OCI-LY3 (cell line): ENCODE measurements at regions not wholly inside any gene's neighbourhood (a gene's known extent, or its start where the extent isn't known, plus 50 kb on each side); places are given as distances from the start of the nearest gene placed in this dataset.

Experiments
- H2AFZ ChIP-seq: fragments of 200-600, 300-600 bp; shearing (Covaris generic); 2 replicates; pipeline ENCODE4 v1.6.0; 2014; ENCODE audit warnings: antibody characterized with exemption, low read depth, low read length
- H3K27ac ChIP-seq: fragments of 200-600, 300-600 bp; sonication (generic); 2 replicates; pipeline ENCODE4 v1.5.1; 2014; ENCODE audit warnings: mild to moderate bottlenecking, low read length, moderate library complexity, mixed read lengths
- H3K27me3 ChIP-seq: fragments of 200-600, 300-600 bp; sonication (generic); 2 replicates; pipeline ENCODE4 v1.6.1; 2014; ENCODE audit warnings: low read depth, low read length, mixed read lengths
- H3K36me3 ChIP-seq: fragments of 200-600, 300-600 bp; sonication (generic); replicated peaks from 2 replicates; pipeline ENCODE3; 2014; ENCODE audit warnings: low read depth, low read length, mixed read lengths
- H3K4me1 ChIP-seq: fragments of 300-600, 200-600 bp; sonication (generic); 2 replicates; pipeline ENCODE4 v1.6.1; 2014; ENCODE audit warnings: low read length, mixed read lengths
- H3K4me2 ChIP-seq: fragments of 200-600, 300-600 bp; sonication (generic); 2 replicates; pipeline ENCODE4 v1.6.1; 2014; ENCODE audit warnings: low read length, mixed read lengths
- H3K4me3 ChIP-seq: fragments of 300-600, 200-600 bp; sonication (generic); 2 replicates; pipeline ENCODE4 v1.5.1; 2014; ENCODE audit warnings: antibody characterized with exemption, mild to moderate bottlenecking, low read length, moderate library complexity
- H3K79me2 ChIP-seq: fragments of 300-600, 200-600 bp; shearing (Covaris generic); 2 replicates; pipeline ENCODE4 v1.6.1; 2014; ENCODE audit warnings: mild to moderate bottlenecking, low read length, mixed read lengths
- H3K9ac ChIP-seq: fragments of 300-600, 200-600 bp; shearing (Covaris generic); 2 replicates; pipeline ENCODE4 v1.6.0; 2014; ENCODE audit warnings: mild to moderate bottlenecking, low read length, moderate library complexity
- H3K9me3 ChIP-seq: fragments of 200-600, 300-600 bp; shearing (Covaris generic); 2 replicates; pipeline ENCODE4 v1.6.1; 2014; ENCODE audit warnings: low read length, mixed read lengths; ENCODE audit not compliant: insufficient read depth
- H4K20me1 ChIP-seq: fragments of 200-600, 300-600 bp; sonication (generic); 2 replicates; pipeline ENCODE4 v1.6.1; 2016; ENCODE audit warnings: low read length, mixed read lengths; ENCODE audit not compliant: insufficient read depth
- CTCF ChIP-seq: fragments of 200-600, 300-600 bp; sonication (generic); IDR thresholded peaks from 2 replicates; pipeline ENCODE4 v1.5.1; 2014; ENCODE audit warnings: antibody characterized with exemption, low read length, low read depth
- EZH2phosphoT487 ChIP-seq: fragments of 200-600 bp; shearing (Covaris generic); IDR thresholded peaks from 2 replicates; pipeline ENCODE4 v1.6.1; 2018; ENCODE audit warnings: antibody characterized with exemption, mixed run types, low read depth

DNA sequence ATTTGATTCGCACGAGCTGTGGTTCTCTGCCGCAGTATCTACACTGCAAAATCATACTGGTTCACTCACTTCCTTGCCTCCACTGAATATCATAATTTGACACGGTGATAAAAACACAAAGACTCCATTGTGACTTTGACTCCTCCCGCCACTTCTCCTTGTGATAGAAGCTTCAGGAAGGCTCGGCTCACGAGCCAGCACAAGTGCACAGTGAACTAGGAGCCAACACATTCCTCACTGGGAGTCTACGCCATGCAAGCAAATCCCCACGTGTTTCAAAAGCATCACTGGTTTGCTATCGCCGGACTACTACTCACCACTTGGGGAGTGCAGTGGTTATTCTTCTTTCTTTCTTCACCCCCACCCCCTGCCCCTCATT, 293.3 kb upstream of the PARD3B start:
- Histone ChIP-seq H3K27ac (no peak overlapping the region), H3K79me2 (no peaks in the 10 kb centered on the region), H3K9me3 (no peaks in the 10 kb centered on the region), H3K4me1 (0 out of 2 replicates have a peak, but pooled peaks cover under 1% of the 10 kb centered on the region), H3K27me3 (peaks cover 7% of the 10 kb centered on the region; the same call in 1 of the 2 replicates), H3K4me3 (no peak overlapping the region), H3K36me3 (no peaks in the 10 kb centered on the region), H4K20me1 (no peaks in the 10 kb centered on the region), H3K4me2 (no peak overlapping the region), H2AFZ (no peak overlapping the region), H3K9ac (no peak overlapping the region)
- TF ChIP-seq EZH2phosphoT487, result no peak
- no peak for TF ChIP-seq CTCF

- Histone ChIP-seq H3K4me3 (no peak overlapping the region), H3K4me2 (no peak overlapping the region), H3K4me1 (peaks cover 13% of the 10 kb centered on the region; the same call in 1 of the 2 replicates), H3K9me3 (no peaks in the 10 kb centered on the region), H3K9ac (no peak overlapping the region), H3K27ac (no peak overlapping the region), H3K27me3 (peaks cover 7% of the 10 kb centered on the region; the same call in 1 of the 2 replicates), H3K79me2 (no peaks in the 10 kb centered on the region), H4K20me1 (no peaks in the 10 kb centered on the region), H2AFZ (no peak overlapping the region), H3K36me3 (no peaks in the 10 kb centered on the region)
- TF ChIP-seq EZH2phosphoT487, result no peak
- TF ChIP-seq CTCF, result no peak
Measured at GRCh38 chr2:204255071-204255470, 290.2 kb upstream of the PARD3B start.

GRCh38 chr2:204255526-204255925, 289.7 kb upstream of the PARD3B start:
- Histone ChIP-seq H3K4me1 (peaks cover 13% of the 10 kb centered on the region; the same call in 1 of the 2 replicates), H3K4me3 (no peak overlapping the region), H3K79me2 (no peaks in the 10 kb centered on the region), H3K4me2 (no peak overlapping the region), H3K27ac (no peak overlapping the region), H4K20me1 (no peaks in the 10 kb centered on the region), H3K36me3 (no peaks in the 10 kb centered on the region), H3K9me3 (no peaks in the 10 kb centered on the region), H3K9ac (no peak overlapping the region), H2AFZ (no peak overlapping the region), H3K27me3 (peaks cover 7% of the 10 kb centered on the region; the same call in 1 of the 2 replicates)
- TF ChIP-seq EZH2phosphoT487 (no peak), CTCF (no peak)

DNA sequence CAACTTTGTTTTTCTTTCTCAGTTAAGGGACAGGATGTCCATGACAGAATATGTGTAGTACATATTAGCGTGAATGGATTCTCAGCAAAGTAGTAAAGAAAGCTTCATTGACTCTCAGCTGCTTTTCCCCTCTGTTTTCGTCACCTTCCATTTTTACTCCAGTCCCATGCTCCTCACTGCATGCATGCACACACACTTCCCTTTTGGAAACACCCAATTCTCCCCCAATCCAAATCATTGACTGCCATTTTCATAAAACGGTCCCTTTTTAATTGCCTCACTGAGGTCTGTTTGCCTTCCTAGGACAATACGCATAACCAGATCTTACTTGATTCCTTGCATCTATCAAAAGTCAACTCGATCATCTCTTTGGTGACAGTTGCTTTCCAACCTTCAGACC, 287.5 kb upstream of the PARD3B start:
- Histone ChIP-seq H3K79me2 (no peaks in the 10 kb centered on the region), H3K4me2 (no peak overlapping the region), H4K20me1 (no peaks in the 10 kb centered on the region), H3K9ac (no peak overlapping the region), H3K36me3 (no peaks in the 10 kb centered on the region), H2AFZ (no peak overlapping the region), H3K4me3 (no peak overlapping the region), H3K9me3 (no peaks in the 10 kb centered on the region), H3K27me3 (peaks cover 7% of the 10 kb centered on the region; the same call in 1 of the 2 replicates), H3K4me1 (peaks cover 13% of the 10 kb centered on the region; the same call in 1 of the 2 replicates), H3K27ac (no peak overlapping the region)
- TF ChIP-seq EZH2phosphoT487 (no peak), CTCF (no peak)
